Activated CD4-positive, alpha-beta T cell treated with anti-CD3 and anti-CD28 coated beads for 24 hours (primary cell): ENCODE measurements at regions not wholly inside any gene's neighbourhood (a gene's known extent, or its start where the extent isn't known, plus 50 kb on each side); places are given as distances from the start of the nearest gene placed in this dataset.
"Not testable (repeated sequence)": the region's sequence is repeated elsewhere in the genome, so short reads cannot be mapped to it uniquely, and the experiment has no call there.

Experiments used
- DNase-seq, 2 donors: peaks; one replicate each; pipeline ENCODE4 v3.0.0-alpha.2; 2020; ENCODE audit warnings: low read depth in 2 of 2

DNA sequence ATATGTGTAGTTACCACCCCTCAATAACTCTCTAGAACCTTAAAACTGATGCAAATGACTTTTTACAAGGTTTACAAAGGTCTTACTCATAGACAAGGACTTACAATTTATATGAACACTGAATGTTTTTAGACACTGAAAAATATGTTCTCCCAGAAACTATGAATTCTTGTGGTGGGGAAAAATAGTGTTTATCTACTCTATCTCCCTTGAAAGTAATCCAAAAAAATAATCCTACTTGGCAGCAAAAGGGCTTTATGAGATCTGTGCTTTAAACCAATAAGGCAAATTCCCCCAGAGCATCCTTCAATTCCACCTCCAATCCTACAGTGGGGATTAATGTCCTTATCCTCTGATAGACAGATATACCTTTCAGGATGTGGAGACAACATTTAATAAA is 1984.1 kb upstream of the RAG2 start:
- DNase-seq, result no peak

DNA sequence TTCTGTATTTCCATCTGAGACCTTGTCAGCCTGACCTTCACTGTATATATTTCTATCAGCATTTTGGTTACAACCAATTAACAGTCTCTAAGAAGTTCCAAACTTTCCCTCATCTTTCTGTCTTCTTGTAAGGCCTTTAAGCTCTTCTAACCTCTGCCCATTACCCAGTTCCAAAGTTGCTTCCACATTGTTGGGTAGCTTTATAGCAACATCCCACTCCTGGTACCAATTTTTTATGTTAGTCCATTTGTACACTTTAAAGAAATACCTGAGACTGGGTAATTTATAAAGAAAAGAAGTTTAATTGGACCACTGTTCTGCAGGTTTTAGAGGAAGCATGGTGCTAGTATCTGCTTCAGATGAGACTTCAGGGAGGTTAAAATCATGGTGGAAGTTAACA is 1979.7 kb upstream of the RAG2 start:
- DNase-seq, result no peak

DNA sequence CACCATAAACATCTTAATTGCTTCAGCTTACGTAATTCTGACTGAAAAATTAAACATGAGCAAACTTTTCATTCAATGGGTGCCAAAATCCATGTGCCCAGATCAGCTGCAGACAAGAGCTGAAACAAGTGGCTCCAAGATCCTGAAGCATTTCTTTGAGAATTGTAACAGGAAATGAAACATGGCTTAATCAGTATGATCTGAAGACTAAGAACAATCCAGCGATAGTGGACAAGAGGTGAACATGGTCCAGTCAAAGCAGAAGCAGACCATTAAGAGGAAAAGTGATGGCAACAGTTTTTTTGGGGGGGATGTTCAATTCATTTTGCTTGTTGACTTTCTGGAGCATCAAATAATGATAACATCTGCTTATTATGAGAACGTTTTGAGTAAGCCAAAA is 1964.5 kb upstream of the RAG2 start:
- no peak for DNase-seq

DNA sequence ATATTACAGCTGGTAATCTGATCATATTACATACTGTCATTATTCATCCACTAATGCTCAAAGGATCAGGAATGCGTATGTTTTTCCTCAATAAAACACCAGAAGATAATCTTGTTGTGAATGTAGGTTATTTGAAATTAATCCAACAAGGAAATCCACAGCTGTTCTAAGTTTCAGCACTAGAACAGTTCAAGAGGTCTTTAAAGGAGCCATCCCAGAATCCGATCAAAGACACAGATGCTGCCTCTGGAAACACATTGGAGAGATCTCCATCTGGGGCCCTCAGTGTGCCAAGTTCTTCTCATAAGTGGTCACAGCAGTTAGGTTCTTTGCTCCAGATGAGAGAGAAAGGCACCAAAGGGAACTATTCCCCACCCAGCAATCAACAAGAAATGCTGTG is 1955.1 kb upstream of the RAG2 start:
- DNase-seq, result no peak

DNA sequence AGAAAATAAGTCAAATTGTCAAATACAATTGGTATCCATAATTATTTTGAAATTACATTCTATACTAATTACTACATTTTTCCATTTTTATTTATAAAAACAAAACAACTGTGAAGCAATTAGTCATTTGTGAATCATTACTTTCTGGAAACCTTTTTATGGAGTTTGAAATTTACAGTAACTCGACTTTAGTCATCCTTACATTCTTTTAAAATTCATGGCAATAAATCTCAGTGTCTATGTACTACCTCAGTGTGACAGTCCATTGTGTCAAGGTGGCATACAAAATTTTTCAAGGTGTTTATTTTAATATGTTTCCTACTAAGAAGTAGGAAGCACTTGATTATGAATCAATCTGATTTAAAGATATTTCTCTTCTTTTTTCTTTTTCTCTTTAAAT is 1949.4 kb upstream of the RAG2 start:
- no peak for DNase-seq

DNA sequence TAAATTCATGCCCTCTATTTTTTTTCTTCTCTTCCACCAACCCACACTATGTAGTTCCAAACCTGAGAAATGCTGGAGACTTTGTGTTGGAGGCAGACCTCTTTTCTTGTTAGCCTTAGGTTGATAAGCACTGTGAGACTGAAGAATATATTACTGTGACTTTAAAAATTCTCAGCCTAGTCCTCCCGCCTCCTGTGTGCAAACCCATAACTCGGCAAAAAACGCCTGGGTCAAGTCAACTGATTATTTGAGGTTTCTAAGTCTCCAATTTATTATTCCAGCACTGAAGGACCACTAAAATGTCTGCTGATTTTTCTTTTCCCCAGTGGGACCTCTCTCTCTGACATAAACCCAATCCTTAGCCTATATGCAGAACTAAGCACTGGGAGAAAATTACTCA is 1946.0 kb upstream of the RAG2 start:
- DNase-seq, result no peak

DNA sequence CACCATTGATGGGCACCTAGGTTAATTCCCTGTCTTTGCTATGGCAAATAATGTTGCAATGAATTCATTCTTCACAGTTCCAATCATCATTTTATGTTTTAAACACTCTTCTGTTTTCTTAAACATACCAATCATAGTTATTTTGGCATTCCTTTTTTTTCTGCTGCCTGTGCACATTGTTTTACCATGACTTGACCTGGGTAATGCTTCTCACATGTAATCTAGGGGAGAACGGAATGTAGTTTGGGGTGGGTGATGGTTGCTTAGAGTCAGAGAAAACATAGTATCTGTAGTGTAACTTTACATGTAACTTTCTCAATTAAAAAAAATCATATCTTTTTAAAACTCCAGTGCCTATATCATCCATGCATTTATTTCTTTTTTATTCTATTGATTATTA is 1945.3 kb upstream of the RAG2 start:
- DNase-seq, result no peak

DNA sequence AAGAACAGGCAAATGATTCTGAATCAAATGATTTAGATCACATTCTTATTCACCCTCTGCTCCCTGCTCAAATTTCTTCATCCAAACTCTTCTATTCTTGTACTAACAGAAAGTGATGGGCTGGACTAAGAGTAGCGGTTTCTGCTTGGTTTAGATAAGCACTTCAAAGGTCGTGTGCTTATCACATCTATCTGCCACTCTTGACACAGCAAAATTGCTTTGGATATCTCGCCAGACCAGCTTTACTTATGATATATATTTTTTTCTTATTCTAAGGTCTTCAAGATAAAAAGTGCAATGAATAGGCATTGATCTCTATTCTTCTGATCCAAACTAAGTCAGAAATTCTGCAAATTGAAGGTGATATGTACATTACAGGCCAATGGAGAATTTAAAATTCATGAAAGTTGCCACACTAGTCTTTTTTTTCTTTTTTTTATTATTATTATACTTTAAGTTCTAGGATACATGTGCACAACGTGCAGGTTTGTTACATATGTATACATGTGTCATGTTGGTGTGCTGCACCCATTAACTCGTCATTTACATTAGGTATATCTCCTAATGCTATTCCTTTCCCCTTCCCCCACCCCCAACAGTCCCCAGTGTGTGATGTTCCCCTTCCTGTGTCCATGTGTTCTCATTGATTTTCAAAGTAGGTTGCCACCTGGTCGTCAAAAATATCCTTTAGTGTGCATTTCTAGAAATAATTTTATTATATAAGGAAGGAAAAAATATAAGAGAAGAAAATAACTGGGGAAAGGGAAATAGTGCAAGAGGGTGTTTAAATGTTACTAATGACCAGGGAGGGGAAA is 1941.0 kb upstream of the RAG2 start:
- DNase-seq, result no peak

DNA sequence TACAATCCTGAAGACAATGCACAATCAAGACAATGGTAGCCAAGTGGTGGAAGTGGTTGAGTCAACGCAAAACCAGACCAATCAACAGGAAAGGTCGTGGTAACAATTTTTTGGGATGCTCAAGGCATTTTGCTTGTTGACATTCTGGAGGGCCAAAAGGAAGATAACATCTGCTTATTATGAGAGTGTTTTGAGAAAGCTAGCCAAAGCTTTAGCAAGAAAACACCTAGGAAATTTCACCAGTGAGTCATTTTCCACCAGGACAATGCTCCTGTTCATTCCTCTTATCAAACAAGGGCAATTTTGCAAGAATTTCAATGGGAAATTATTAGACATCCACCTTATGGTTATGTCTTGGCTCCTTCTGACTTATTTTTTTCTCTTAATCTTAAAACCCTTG is 1932.2 kb upstream of the RAG2 start:
- no peak for DNase-seq

DNA sequence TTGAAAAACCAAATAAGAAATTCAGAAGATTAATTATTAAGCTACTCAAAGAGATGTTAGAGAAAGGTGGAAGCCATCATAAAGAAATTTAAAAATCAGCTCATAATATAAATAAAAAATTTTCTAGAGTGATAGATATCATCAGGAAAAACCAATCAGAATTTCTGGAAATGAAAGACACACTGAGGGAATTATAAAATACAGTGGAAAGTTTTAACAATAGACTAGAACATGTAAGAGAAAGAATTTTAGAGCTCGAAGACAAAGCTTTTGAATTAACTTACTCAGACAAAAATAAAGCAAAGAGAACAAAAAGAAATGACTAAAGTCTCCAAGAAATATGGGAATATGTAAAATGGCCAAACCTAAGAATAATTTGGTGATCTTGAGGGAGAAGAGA is 1926.9 kb upstream of the RAG2 start:
- no peak for DNase-seq

DNA sequence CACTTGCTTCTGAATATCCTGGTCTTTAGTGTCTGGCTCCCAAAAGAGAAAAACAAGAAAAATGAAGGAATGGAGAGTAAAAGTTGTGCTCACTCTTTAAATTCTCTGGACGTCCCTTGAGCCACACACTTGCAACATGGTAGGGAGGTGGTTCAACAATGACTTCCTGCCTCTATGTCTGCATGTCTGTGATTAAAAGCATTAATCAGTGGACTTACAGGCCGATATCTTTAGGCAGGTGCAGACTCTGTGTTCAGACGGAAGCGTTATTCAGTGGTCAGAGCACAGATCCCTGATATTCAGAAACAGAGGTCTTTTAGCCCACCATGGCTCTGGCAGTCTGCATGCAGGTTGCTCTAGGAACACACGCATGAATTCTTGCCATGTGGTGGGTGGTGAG is 1920.0 kb upstream of the RAG2 start:
- no peak for DNase-seq

DNA sequence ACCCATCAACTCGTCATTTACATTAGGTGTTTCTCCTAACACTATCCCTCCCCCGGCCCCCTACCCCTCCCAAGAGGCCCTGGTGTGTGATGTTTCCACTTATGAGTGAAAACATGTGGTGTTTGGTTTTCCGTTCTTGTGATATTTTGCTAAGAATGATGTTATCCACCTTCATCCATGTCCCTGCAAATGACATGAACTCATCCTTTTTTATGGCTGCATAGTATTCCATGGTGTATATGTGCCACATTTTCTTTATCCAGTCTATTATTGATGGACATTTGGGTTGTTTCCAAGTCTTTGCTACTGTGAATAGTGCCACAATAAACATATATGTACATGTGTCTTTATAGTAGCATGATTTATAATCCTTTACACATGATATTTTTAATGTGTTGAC is 1914.8 kb upstream of the RAG2 start:
- not testable (repeated sequence) for DNase-seq

DNA sequence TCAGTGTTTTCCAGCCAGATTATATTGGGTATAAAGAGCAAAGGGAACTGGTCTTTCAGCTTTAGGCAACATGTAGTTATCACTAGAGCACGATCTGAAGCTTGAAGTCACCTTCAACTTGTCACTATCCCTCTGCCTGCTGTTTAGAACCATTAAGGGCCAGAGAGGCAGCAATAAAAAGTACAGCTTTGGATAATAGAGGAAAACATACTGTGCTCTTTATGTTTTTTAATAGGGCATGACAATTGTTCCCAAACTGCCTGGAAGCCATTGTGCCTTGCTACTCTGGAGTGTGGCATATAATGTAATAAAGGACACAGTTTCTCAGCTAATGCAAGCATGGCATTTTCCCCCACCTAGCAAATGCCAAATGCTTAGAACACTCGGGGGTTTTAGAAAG is 1912.0 kb upstream of the RAG2 start:
- DNase-seq, result no peak

DNA sequence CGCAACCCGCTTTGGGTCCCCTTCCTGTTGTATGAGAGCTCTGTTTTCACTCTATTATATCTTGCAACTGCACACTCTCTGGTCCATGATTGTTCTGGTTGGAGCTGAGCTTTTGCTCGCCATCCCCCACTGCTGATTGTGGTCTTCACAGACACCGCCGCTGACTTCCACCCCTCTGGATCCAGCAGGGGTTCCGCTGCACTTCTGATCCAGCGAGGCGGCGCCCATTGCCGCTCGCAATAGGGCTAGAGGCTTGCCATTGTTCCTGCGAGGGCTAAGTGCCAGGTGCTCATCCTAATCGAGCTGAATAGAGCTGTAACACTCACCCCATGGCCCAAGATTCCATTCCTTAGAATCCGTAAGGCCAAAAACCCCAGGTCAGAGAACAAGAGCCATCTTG is 1905.8 kb upstream of the RAG2 start:
- DNase-seq, result no peak

DNA sequence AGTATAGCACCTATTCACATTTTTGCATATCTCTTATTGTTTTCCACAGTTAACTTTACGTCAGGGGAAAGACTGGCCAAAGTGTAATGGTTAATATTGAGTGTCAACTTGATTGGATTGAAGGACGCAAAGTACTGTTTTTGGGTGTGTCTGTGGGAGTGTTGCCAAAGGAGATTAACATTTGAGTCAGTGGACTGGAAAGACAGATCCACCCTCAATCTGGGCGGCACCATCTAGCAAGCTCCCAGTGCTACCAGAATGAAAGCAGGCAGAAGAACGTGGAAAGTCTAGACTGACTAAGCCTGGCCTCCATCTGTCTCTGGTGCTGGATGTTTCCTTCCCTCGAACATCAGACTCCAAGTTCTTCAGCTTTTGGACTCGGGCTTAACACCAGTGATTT is 1900.7 kb upstream of the RAG2 start:
- no peak for DNase-seq

DNA sequence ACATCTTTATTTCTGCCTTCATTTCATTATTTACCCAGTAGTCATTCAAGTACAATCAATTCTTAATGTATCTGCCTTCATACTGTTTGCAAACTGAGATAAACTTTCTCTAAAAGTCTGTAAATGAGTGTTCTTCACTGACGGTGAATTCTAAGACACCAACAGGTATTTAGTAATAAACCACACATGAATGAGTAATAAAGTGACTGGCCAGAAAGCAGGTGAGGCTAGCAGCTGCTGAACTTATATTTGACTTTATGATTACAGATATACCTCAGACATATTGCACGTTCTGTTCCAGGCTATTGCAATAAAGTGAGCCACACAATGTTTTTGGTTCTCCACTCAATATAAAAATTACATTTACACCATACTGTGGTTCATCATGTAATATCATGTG is 1894.0 kb upstream of the RAG2 start:
- DNase-seq, result no peak

DNA sequence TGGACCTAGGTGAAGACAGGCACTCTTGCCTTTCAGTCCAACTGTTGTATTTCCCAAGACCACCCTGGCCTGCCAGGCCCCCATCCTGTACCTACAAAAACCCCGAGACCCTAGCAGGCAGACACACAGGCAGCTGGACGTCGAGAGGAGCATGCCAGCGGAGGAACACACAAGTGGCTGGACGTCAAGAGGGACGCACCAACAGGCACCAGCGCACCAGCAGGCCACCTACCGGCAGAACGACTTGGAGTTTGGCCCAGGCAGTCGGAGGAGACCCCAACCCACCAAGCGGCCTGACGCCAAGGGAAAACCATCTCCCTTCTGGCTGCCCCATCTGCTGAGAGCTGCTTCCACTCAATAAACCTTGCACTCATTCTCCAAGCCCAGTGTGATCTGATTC is 1883.4 kb upstream of the RAG2 start:
- DNase-seq, result no peak

DNA sequence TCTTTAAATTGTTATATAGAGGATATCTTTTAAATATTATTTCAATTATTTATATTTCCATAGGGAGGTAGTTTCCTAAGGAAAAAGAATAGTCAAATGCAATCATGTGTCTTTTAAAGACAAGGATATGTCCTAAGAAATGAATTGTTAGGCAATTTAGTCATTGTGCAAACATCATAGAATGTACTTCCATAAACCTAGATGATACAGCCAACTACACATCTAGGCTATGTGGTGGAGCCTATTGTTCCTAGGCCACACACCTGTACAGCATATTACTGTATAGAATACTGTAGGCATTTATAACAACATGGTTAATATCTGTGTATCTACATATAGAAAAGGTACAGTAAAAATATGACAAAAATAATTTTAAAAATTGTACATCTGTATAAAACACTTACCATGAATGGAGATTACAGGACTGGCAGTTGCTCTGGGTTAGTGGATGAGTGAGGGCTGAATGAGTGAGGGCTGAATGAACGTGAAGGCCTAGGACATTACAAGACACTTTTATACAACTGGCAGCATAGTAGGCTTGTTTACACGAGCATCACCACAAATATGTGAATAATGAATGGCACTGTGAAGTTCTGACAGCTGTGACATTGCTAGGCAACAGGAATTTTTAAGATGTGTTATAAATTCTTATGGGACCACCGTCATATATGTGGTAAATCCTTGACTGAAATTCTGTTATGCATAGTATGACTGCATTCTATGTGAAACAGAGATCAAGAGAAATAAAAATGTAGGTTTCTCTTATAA is 1879.0 kb upstream of the RAG2 start:
- no peak for DNase-seq

DNA sequence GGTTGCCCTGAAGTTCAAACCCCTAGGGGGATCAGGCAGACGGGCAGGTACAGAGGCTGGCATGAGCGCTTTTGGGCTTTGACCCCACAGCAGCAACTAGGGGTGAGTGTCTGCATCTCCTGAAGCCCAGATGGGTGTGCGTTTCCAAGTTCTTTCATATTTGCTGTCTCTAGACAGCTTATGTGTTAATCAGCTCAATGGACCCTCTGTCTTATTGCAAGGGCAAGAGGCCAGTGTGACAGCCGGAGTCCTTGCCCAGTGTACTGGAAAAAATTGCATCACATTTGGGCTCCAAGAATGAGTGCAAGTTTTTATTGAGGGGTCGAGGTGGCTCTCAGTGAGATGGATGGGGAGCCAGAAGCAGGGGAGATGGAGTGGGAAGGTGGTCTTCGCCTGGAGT is 1863.7 kb upstream of the RAG2 start:
- DNase-seq, result no peak

DNA sequence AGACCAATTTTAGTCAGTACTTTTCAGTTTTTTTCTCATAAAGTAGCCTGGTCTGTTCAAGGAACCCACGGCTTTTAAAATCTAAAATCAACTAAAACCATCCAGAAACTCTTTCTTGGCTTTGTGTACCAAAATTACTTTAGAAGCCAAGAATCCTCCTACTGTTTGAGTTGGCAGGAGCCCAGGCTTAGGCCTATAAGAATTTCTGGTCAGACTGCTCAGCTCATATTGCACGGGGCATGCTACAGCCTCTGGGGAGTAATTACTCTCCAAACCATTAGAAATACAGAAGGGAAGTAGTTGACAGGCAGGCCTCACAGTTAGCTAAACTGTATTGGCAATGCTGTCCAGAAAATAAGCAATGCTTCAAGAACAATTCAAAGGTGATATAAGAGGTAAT is 1862.9 kb upstream of the RAG2 start:
- DNase-seq, result no peak

DNA sequence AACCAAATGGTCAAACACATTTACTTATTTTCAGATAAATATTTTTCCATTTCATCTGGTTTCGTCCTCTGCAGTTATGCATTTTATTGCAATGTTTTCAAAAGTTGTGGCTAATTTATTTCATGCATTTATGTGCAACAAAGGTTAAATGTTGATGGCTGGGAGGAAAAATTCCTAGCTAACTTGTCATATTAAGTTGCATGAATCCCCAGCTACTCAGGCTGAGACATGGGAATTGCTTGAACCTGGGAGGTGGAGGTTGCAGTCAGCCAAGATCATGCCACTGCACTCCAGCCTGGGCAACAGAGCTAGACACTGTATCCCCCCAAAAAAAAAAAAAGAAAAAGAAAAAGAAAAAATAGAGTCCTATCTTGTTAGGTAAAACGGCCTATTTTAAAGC is 1862.4 kb upstream of the RAG2 start:
- no peak for DNase-seq

DNA sequence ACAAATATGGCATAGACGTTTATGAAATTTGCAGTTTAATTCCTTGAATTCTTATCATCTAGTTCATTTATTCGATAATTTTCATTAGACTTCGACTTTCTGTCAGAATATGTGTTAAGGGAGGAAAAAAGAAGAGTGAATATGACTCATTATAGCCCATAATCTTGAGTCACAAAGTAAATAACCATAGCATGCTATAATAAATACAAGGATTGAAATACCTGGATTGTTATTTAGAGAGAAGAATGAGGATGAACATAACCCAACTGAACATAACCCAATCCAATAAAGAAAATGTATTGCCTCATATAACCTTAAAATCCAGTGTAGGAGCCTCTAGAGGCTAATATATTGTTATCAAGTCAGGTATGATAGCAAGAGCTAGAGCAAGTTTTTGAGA is 1858.3 kb upstream of the RAG2 start:
- DNase-seq, result no peak

DNA sequence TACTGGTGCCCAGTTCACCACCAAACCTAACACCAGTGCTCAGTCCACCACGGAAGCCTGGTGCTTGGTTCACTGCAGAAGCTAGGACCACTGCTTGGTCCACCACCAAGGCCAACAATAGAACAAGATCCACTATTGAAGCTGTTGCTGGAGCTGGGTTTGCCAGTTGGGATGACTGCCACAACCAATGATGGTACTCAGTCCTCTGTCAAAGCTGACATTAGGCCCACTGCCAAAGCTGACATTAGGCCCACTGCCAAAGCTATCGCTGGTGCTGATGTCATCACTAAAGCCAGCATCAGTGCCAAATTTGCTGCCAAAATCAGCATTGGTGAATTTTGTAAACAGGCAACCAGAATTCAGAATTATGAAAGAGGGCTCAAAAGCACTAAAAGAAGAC is 1850.2 kb upstream of the RAG2 start:
- DNase-seq, result no peak

DNA sequence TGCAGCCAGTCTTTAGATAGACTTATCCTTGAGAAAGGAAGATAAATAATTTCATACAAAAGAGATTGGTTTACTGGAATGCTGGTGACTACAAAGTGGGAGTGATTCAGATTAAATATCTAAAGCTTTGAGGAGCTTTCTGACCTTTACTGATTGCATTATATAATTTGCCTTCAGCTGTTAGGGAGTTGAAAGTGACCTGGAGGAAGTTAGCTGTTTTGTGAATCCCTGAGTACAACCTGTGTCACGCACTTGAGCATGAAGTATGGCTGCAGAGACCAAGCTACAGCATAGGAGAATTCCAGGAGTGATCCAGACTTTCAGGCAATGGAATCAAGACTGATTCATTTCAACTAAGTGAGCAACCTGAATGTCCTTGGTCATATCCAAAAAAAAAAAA is 1848.3 kb upstream of the RAG2 start:
- DNase-seq, result no peak
